ENCODE measurements at regions not wholly inside any gene's neighbourhood (a gene's known extent, or its start where the extent isn't known, plus 50 kb on each side); places are given as distances from the start of the nearest gene placed in this dataset.

DNA sequence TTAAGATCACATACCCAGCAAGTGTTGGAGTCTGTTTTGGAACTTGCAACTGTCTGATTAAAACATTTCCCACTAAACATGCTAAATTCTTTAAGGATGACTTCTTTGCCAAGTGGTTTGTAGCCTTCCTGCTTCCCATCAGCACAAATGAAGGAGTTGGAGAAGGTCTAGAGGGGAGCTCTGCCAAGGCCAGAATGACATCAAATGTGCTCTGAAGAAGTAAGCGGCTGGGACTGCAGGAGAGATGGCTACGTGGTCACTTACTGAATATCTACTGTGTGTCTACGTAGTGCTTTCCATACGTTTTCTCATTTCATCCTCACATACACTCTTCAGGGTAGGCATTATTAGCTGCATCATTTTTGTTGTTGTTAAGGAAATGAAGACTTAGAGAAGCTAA is 135.7 kb upstream of the NLRP1 start:
- H3K9me3 Mint-ChIP-seq = no peaks in the 10 kb centered on the region
- intact Hi-C loops (cut with micrococcal nuclease) = no loop called here
- DNase-seq (ENCODE audit: low spot score) = no peak

DNA sequence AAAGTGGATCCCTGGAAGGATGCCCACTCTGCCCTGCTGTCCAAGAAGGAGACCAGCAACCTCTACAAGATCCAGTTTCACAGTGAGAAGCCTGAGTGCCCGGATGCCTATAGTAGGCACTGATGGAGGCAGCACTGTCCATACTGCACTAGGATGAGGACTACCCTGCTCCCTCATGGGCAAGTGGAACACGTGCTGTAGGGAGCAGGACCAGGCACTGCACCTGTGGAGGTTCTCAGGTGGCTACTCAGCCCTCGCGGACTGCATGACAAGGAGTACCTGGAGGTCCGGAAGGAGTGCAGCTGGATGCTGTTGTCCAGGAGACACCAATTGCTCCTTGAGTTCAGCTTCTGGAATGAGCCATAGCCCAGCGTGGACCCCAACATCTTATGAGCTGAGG is 146.1 kb upstream of the NLRP1 start:
- no peaks in the 10 kb centered on the region for H3K9me3 Mint-ChIP-seq
- H3K4me3 Mint-ChIP-seq = no peak overlapping the region
- peaks cover 3% of the 10 kb centered on the region for H3K27me3 Mint-ChIP-seq (ENCODE audit: insufficient read depth)
- no peak for DNase-seq (ENCODE audit: low spot score)
- intact Hi-C loops (cut with micrococcal nuclease) = no loop called here
- no peaks in the 10 kb centered on the region for H3K36me3 Mint-ChIP-seq (ENCODE audit: low read depth)
- H3K27ac Mint-ChIP-seq = no peak overlapping the region
- no peaks in the 10 kb centered on the region for H3K4me1 Mint-ChIP-seq (ENCODE audit: low read depth)

More for the DNA sequence above, 135.7 kb upstream of the NLRP1 start:
- Mint-ChIP-seq H3K27me3 (ENCODE audit: insufficient read depth) (peaks cover 5% of the 10 kb centered on the region), H3K4me1 (ENCODE audit: low read depth) (no peaks in the 10 kb centered on the region), H3K36me3 (ENCODE audit: low read depth) (no peaks in the 10 kb centered on the region), H3K4me3 (no peak overlapping the region), H3K27ac (no peak overlapping the region)

DNA sequence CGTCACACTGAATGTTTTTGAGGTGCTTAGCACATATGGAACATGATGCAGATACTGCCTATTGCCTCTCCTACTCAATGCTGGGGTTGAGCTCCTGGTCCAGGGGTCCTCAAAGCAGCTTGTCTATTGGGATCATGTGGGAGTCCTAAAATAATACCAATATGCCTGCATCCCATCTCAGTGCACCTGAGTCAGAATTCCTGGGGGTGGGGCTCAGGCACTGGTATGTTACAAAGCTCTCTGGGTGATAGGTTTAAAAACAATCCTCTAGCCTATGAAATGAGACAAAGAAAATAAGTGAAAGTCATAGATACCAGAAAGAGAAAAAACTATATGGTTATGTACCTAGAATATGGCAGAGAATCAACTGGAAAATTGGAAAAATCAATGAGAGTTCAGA is 156.6 kb upstream of the NLRP1 start:
- Mint-ChIP-seq H3K9me3 (no peaks in the 10 kb centered on the region), H3K4me3 (no peak overlapping the region), H3K27me3 (ENCODE audit: insufficient read depth) (peaks cover 5% of the 10 kb centered on the region), H3K4me1 (ENCODE audit: low read depth) (no peaks in the 10 kb centered on the region), H3K27ac (no peak overlapping the region), H3K36me3 (ENCODE audit: low read depth) (no peaks in the 10 kb centered on the region)
- intact Hi-C loops (cut with micrococcal nuclease) = no loop called here
- no peak for DNase-seq (ENCODE audit: low spot score)

DNA sequence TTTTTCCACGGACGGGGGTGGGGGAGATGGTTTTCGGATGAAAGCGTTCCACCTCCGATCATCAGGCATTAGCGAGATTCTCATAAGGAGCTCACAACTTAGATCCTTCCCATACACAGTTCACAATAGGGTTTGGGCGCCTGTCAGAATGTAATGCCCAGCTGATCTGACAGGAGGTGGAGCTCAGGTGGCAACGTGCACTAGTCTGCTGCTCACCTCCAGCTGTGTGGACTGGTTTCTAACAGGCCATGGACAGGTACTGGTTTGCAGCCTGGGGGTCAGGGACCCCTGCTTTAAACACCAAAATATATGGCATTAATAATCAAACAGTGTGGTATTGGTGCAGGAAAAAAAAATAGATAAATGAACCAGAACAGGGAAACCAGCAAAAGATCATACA is 157.5 kb upstream of the NLRP1 start:
- Mint-ChIP-seq H3K27me3 (ENCODE audit: insufficient read depth) (peaks cover 5% of the 10 kb centered on the region), H3K4me1 (ENCODE audit: low read depth) (no peaks in the 10 kb centered on the region), H3K27ac (no peak overlapping the region), H3K9me3 (no peaks in the 10 kb centered on the region), H3K36me3 (ENCODE audit: low read depth) (no peaks in the 10 kb centered on the region), H3K4me3 (no peak overlapping the region)
- no peak for DNase-seq (ENCODE audit: low spot score)
- intact Hi-C loops (cut with micrococcal nuclease) = no loop called here

DNA sequence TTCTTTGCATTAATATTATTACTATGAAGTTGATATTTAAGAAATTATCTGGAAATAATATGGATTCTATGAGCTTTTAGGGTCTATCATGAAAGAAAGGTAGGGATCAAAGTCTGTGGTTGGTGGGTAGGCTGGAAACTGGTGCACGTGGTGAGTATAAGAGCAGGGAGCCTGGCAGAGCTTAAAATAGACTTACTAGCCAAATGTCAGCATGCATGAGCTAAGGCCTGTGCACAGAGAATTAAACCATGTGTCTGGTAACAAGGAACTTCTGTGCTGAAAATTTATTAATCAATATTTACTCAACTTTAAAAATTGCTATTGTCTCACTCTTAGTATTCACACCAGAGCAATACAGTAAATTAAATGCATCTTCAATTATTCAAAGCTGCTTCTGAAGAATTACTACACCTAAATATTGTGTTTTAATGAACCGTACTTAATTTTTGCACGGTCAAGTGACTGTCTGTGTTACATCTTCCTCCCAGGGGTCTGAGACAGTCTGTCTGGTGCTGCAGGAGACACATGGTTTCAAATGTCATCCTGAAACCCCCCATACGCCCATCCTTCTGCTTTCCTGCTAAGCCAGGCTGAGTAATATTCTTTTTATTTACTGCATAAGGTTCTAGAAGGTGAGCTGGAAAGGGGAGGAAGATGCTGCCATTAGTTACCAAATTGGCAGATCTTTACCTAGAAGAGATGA is 161.0 kb upstream of the NLRP1 start:
- Mint-ChIP-seq H3K36me3 (ENCODE audit: low read depth) (no peaks in the 10 kb centered on the region), H3K4me1 (ENCODE audit: low read depth) (no peaks in the 10 kb centered on the region), H3K9me3 (no peaks in the 10 kb centered on the region), H3K27ac (no peak overlapping the region), H3K4me3 (no peak overlapping the region), H3K27me3 (ENCODE audit: insufficient read depth) (peaks cover 5% of the 10 kb centered on the region)
- no peak for DNase-seq (ENCODE audit: low spot score)
- intact Hi-C loops (cut with micrococcal nuclease) = no loop called here

DNA sequence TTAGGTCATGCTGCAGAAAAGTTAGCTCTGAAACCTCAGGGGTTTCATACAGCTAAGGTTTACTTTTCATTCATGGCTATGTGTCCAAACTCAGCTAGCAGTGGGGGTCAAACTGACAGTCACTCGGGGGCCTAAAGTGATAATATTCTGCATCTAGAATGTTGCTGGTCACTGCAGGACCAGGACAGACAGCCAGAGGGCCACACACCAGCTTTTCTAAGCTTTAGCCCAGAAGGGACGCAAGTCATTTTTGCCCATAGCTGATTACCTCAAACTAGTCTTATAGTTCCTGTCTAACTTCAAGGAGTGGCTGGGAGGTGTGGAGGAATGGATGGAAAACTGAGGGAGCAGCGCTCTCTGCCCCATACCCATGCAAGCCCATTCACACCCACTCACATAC is 163.0 kb upstream of the NLRP1 start:
- peaks cover 5% of the 10 kb centered on the region for H3K27me3 Mint-ChIP-seq (ENCODE audit: insufficient read depth)
- no peaks in the 10 kb centered on the region for H3K9me3 Mint-ChIP-seq
- no peaks in the 10 kb centered on the region for H3K36me3 Mint-ChIP-seq (ENCODE audit: low read depth)
- no peaks in the 10 kb centered on the region for H3K4me1 Mint-ChIP-seq (ENCODE audit: low read depth)
- DNase-seq (ENCODE audit: low spot score) = no peak
- no peak overlapping the region for H3K4me3 Mint-ChIP-seq
- H3K27ac Mint-ChIP-seq = no peak overlapping the region
- intact Hi-C loops (cut with micrococcal nuclease) = no loop called here

DNA sequence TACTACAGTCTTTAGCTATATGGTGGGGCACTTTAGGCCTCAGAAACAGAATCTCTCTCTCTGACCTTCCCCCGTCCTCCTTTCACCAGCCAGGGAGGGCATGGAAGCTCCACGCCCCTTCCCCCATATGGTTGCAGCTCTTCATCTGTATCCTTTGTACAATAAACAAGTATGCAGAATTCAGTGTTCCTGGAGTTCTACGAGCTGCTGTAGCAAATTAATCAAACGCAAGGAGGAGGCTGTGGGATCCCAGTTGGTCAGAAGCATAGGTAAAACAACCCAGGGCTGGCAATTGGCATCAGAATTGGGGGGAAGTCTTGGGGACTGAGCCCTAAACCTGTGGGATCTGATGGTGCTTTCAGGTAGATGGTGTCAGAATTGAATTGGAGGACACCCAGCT is 163.7 kb upstream of the NLRP1 start:
- DNase-seq (ENCODE audit: low spot score) = no peak
- H3K9me3 Mint-ChIP-seq = no peaks in the 10 kb centered on the region
- H3K36me3 Mint-ChIP-seq (ENCODE audit: low read depth) = no peaks in the 10 kb centered on the region
- intact Hi-C loops (cut with micrococcal nuclease) = no loop called here
- no peaks in the 10 kb centered on the region for H3K4me1 Mint-ChIP-seq (ENCODE audit: low read depth)
- H3K27me3 Mint-ChIP-seq (ENCODE audit: insufficient read depth) = peaks cover 5% of the 10 kb centered on the region
- H3K4me3 Mint-ChIP-seq = no peak overlapping the region
- H3K27ac Mint-ChIP-seq = no peak overlapping the region

DNA sequence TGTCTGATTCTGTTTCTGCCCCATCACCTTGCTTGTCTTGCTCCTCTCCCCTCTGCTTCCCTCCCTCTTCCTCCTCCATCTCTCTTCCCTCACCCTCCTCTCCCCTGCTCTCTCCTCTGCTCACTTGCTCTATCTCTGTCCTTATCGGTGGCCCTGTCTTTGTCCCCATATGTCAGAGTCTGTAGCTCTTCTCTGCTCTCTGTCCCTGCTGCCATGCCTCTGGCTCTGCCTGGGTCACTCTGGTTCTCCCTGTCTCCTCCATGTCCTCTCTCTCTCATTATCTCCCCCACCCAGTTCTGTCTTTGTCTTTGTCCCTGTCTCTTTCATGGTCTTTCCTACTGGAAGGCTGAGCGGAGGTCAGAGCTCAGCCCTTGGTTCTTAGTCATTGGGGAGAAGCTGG is 169.1 kb upstream of the NLRP1 start:
- Mint-ChIP-seq H3K27me3 (ENCODE audit: insufficient read depth) (peaks cover 9% of the 10 kb centered on the region), H3K27ac (no peak overlapping the region), H3K9me3 (no peaks in the 10 kb centered on the region), H3K36me3 (ENCODE audit: low read depth) (no peaks in the 10 kb centered on the region), H3K4me1 (ENCODE audit: low read depth) (no peaks in the 10 kb centered on the region), H3K4me3 (no peak overlapping the region)
- intact Hi-C loops (cut with micrococcal nuclease) = no loop called here
- DNase-seq (ENCODE audit: low spot score) = no peak

DNA sequence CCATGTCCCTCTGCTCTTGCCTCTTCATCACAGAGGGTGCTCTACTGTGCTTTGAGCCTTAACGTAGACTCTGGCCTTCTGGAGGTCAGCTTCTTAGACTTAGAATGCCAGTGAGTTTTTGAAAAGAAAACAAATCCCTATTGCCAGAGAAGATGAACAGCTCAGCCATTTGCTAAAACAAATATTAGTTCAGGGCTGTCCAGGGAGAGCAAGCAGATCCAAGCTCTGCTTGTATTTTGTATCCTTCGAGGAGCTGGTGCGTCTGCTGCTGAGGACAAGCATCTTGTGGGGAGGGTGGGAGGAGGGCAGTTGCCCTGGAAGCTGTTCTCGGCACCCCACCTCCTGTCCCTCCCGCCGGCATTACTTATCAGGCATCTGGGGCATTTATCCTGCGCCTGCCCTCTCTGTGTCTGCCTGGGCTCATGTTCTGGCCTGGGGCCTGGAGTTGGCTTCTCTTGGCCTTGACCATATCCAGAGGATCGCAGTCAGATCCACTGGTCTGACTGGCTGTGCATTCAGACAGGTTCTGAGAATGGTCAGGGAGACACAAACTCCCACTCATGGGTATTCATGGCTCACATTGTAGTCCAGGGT is 173.1 kb upstream of the NLRP1 start:
- no peak for DNase-seq (ENCODE audit: low spot score)
- Mint-ChIP-seq H3K9me3 (no peaks in the 10 kb centered on the region), H3K36me3 (ENCODE audit: low read depth) (no peaks in the 10 kb centered on the region), H3K27me3 (ENCODE audit: insufficient read depth) (peaks cover 11% of the 10 kb centered on the region), H3K27ac (no peak overlapping the region), H3K4me3 (no peak overlapping the region), H3K4me1 (ENCODE audit: low read depth) (no peaks in the 10 kb centered on the region)
- intact Hi-C loops (cut with micrococcal nuclease) = no loop called here

DNA sequence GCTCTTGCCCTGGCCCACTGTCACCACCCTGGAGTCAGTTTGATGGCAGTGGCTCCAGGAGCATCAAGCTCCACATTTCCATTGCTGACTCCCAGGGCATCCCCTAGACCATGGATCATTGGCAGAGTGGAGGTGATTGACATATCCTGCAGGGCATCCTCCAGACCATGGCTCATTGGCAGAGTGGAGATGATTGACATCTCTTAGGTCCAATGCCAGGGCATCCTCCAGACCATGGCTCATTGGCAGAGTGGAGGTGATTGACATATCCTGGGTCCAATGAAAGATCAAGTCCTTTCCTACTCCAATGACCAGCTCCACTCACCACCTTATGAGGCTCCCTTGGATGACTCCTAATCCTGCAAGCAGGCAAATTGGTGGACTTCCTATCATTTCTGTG is 174.3 kb upstream of the NLRP1 start:
- Mint-ChIP-seq H3K4me3 (no peak overlapping the region), H3K4me1 (ENCODE audit: low read depth) (no peaks in the 10 kb centered on the region), H3K36me3 (ENCODE audit: low read depth) (no peaks in the 10 kb centered on the region), H3K9me3 (no peaks in the 10 kb centered on the region), H3K27ac (no peak overlapping the region), H3K27me3 (ENCODE audit: insufficient read depth) (peaks cover 9% of the 10 kb centered on the region)
- no peak for DNase-seq (ENCODE audit: low spot score)
- intact Hi-C loops (cut with micrococcal nuclease) = no loop called here

DNA sequence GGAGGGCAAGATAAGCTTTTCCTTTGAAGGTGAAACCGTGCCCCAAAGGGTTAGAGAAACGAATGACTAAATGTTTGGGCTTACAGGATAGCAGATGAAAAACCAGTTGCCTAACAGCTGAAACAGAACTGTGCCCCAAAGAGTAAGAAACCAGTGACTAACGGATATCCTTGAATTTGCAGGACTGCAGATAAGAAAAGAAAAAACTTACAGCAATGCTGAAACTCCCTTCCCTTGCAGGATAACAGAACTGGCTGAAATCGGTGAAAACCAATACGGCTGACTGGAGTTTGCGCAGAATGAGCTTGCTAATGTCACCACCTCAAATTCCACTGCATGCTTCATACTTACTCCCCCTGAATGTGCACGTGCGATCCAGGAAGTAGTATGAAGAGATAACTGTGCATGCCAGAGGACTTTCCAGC is 175.2 kb upstream of the NLRP1 start:
- Mint-ChIP-seq H3K9me3 (no peaks in the 10 kb centered on the region), H3K4me1 (ENCODE audit: low read depth) (no peaks in the 10 kb centered on the region), H3K27me3 (ENCODE audit: insufficient read depth) (peaks cover 5% of the 10 kb centered on the region), H3K36me3 (ENCODE audit: low read depth) (no peaks in the 10 kb centered on the region), H3K27ac (no peak overlapping the region), H3K4me3 (no peak overlapping the region)
- intact Hi-C loops (cut with micrococcal nuclease) = no loop called here
- no peak for DNase-seq (ENCODE audit: low spot score)

DNA sequence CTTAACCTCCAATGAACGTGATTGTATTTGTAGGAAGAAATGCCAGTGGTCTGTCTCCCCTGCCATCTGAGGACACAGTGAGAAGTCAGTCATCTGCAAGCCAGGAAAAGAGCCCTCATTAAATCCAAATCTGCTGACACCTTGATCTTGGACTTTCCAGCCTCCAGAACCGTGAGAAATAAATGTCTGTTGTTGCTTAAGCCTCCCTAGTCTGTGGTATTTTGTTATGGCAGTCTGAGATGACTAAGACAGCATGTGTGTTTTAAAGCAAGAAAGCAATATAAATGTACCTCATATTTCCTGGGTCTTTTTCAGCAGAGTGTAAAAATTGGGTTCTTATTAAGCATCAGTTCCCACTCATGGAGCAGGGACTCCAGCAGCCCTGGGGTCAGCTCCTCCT is 177.9 kb upstream of the NLRP1 start:
- Mint-ChIP-seq H3K27me3 (ENCODE audit: insufficient read depth) (peaks cover 6% of the 10 kb centered on the region), H3K27ac (no peak overlapping the region), H3K36me3 (ENCODE audit: low read depth) (no peaks in the 10 kb centered on the region), H3K4me1 (ENCODE audit: low read depth) (no peaks in the 10 kb centered on the region), H3K4me3 (no peak overlapping the region), H3K9me3 (no peaks in the 10 kb centered on the region)
- intact Hi-C loops (cut with micrococcal nuclease) = no loop called here
- no peak for DNase-seq (ENCODE audit: low spot score)

DNA sequence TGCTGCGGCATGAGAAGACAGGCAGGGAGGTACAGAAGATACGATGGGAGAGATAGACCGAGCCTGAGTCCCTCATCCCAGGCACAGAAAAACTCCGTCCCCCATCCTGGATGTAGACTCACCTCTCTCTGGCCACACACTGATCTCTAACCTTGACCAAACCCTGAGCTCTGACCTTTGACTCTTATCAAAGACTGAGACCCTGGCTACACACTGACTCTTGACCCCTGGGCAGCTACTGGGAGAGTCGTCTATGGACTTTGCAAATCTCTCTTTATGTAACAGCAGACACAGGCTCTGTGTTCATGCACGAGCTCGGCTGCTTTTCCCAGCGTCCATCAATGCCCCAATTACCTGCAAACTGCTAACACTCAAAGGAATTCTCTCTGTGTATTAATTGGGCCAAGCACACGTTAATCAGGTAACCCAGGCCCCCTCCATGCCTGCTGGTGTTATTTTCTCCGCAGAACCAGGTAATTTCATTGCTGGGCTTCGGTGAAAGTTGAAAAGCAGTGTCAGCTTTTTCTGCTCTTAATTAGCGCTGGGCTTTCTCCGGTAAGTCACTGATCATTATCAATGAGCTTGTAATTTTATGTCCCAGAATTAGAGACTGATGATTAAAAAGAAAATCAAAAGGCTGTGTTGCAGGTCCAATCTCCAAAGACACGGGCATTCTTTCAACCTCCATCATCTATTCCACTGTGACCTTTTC is 179.4 kb upstream of the NLRP1 start:
- no peaks in the 10 kb centered on the region for H3K9me3 Mint-ChIP-seq
- no peak for DNase-seq (ENCODE audit: low spot score)
- no peaks in the 10 kb centered on the region for H3K36me3 Mint-ChIP-seq (ENCODE audit: low read depth)
- no peaks in the 10 kb centered on the region for H3K4me1 Mint-ChIP-seq (ENCODE audit: low read depth)
- H3K27me3 Mint-ChIP-seq (ENCODE audit: insufficient read depth) = peaks cover 6% of the 10 kb centered on the region
- no peak overlapping the region for H3K4me3 Mint-ChIP-seq
- intact Hi-C loops (cut with micrococcal nuclease) = no loop called here
- no peak overlapping the region for H3K27ac Mint-ChIP-seq
